PC-3 (cell line): ENCODE measurements at regions not wholly inside any gene's neighbourhood (a gene's known extent, or its start where the extent isn't known, plus 50 kb on each side); places are given as distances from the start of the nearest gene placed in this dataset.

Source experiments
- ATAC-seq: fragments of 200-7000 bp; cut with Tn5 transposase; 2 replicates; pipeline ENCODE4 v1.9.1; 2020; ENCODE audit warnings: mild to moderate bottlenecking, moderate library complexity
- BruUV-seq: library from RNA; stranded (reverse); fragments of 400-500 nt; replicated peaks from 2 replicates; lab custom pipeline; 2021; lab: Mats Ljungman, UMichigan
- CTCF ChIA-PET: fragments of 300-600 bp; sonication (Branson Sonifier 250); formaldehyde crosslinking; loops from one replicate; lab custom pipeline; 2022; ENCODE audit warnings: antibody characterized with exemption; lab: Charles Lee
- POLR2A ChIA-PET: fragments of 300-600 bp; sonication (Branson Sonifier 250); formaldehyde crosslinking; loops from one replicate; lab custom pipeline; 2022; ENCODE audit warnings: antibody characterized with exemption; ENCODE audit not compliant: unreplicated experiment; lab: Charles Lee
- DNase-seq: peaks from one replicate; pipeline ENCODE4 v3.0.0-alpha.2; 2015
- H2AFZ ChIP-seq: fragments of 300-600 bp; sonication (generic); 2 replicates; pipeline ENCODE4 v1.6.0; 2016; ENCODE audit warnings: antibody characterized with exemption, low read length
- H3F3A ChIP-seq: fragments of 300-600 bp; sonication (generic); one replicate; pipeline ENCODE4 v1.6.0; 2017; ENCODE audit warnings: antibody characterized with exemption, low read length, control low read depth, mild to moderate bottlenecking; ENCODE audit not compliant: unreplicated experiment
- H3K27ac ChIP-seq: fragments of 300-600 bp; sonication (generic); 2 replicates; pipeline ENCODE4 v1.5.1; 2016; ENCODE audit warnings: mild to moderate bottlenecking, low read length
- H3K27me3 ChIP-seq: fragments of 300-600 bp; sonication (generic); 2 replicates; pipeline ENCODE4 v1.6.1; 2016; ENCODE audit warnings: low read length, mixed read lengths
- H3K36me3 ChIP-seq: fragments of 300-600 bp; sonication (generic); 2 replicates; pipeline ENCODE4 v1.6.1; 2016; ENCODE audit warnings: low read depth, mixed run types, low read length, mixed read lengths
- H3K4me1 ChIP-seq: fragments of 300-600 bp; sonication (generic); 2 replicates; pipeline ENCODE4 v1.5.1; 2016; ENCODE audit warnings: low read length; ENCODE audit not compliant: insufficient read depth
- H3K4me2 ChIP-seq: fragments of 300-600 bp; sonication (generic); 2 replicates; pipeline ENCODE4 v1.6.0; 2016; ENCODE audit warnings: low read length
- H3K4me3 ChIP-seq: fragments of 300-600 bp; sonication (generic); 2 replicates; pipeline ENCODE4 v1.5.1; 2016; ENCODE audit warnings: mild to moderate bottlenecking, low read length, mixed read lengths
- H3K79me2 ChIP-seq: fragments of 300-600 bp; sonication (generic); 2 replicates; pipeline ENCODE4 v1.6.1; 2017; ENCODE audit warnings: low read length, mixed read lengths
- H3K9ac ChIP-seq: fragments of 300-600 bp; sonication (generic); 2 replicates; pipeline ENCODE4 v1.6.0; 2016; ENCODE audit warnings: mild to moderate bottlenecking, low read length
- H3K9me2 ChIP-seq: fragments of 300-600 bp; sonication (generic); replicated peaks from 2 replicates; pipeline ENCODE4 v1.6.1; 2016; ENCODE audit warnings: mixed run types, low read length, mixed read lengths
- H3K9me3 ChIP-seq: fragments of 300-600 bp; sonication (generic); 2 replicates; pipeline ENCODE4 v1.6.1; 2016; ENCODE audit warnings: low read length, mixed read lengths
- H4K20me1 ChIP-seq: fragments of 300-600 bp; sonication (generic); 2 replicates; pipeline ENCODE4 v1.6.1; 2016; ENCODE audit warnings: low read length, mixed read lengths
- CTCF ChIP-seq: fragments of 300-600 bp; sonication (generic); conservative IDR thresholded peaks from 2 replicates; pipeline ENCODE4 v1.5.1; 2017; ENCODE audit warnings: antibody characterized with exemption, low read depth, mild to moderate bottlenecking, low read length
- EZH2 ChIP-seq: fragments of 300-600 bp; sonication (generic); IDR thresholded peaks from one replicate; pipeline ENCODE4 v1.6.1; 2017; ENCODE audit warnings: antibody characterized with exemption, mild to moderate bottlenecking, low read length; ENCODE audit not compliant: unreplicated experiment
- EZH2phosphoT487 ChIP-seq: fragments of 300-600 bp; sonication (generic); IDR thresholded peaks from 2 replicates; pipeline ENCODE4 v1.6.1; 2018; ENCODE audit warnings: mild to moderate bottlenecking, antibody characterized with exemption, low read length, borderline replicate concordance
- intact Hi-C: fragments of 100-400 bp; cut with micrococcal nuclease; formaldehyde crosslinking; loops from 2 replicates; pipeline ENCODE4 v1.9.0; 2023

- Histone ChIP-seq H4K20me1 (no peaks in the 10 kb centered on the region), H3K79me2 (no peaks in the 10 kb centered on the region), H3K9me2 (no peaks in the 10 kb centered on the region), H3K27ac (no peak overlapping the region), H3K36me3 (no peaks in the 10 kb centered on the region), H3K4me2 (no peak overlapping the region), H3K4me1 (no peaks in the 10 kb centered on the region), H3K4me3 (no peak overlapping the region), H3K9ac (no peak overlapping the region), H3K9me3 (no peaks in the 10 kb centered on the region), H2AFZ (no peak overlapping the region), H3K27me3 (no peaks in the 10 kb centered on the region), H3F3A (no peaks in the 10 kb centered on the region)
- POLR2A ChIA-PET, result no interaction called here
- TF ChIP-seq CTCF (peak; percentile 19; the same call in 1 of the 2 replicates), EZH2 (no peak), EZH2phosphoT487 (no peak)
- intact Hi-C loops, result no loop called here
- CTCF ChIA-PET, result no interaction called here
- BruUV-seq, result no TSS peak
- DNase-seq, result no peak
- no peak for ATAC-seq
Observed at GRCh38 chr2:17148407-17149145, 369.7 kb downstream of the RAD51AP2 start.

GRCh38 chr2:17146358-17146757 lies 371.9 kb downstream of the RAD51AP2 start:
- Histone ChIP-seq H3K9me2 (no peaks in the 10 kb centered on the region), H3K36me3 (no peaks in the 10 kb centered on the region), H3K27ac (no peak overlapping the region), H3F3A (no peaks in the 10 kb centered on the region), H3K4me1 (no peaks in the 10 kb centered on the region), H3K4me3 (no peak overlapping the region), H4K20me1 (no peaks in the 10 kb centered on the region), H3K9me3 (no peaks in the 10 kb centered on the region), H3K79me2 (no peaks in the 10 kb centered on the region), H2AFZ (no peak overlapping the region), H3K4me2 (no peak overlapping the region), H3K27me3 (no peaks in the 10 kb centered on the region), H3K9ac (no peak overlapping the region)
- ChIA-PET POLR2A (no interaction called here), CTCF (no interaction called here)
- no TSS peak for BruUV-seq
- intact Hi-C loops, result no loop called here
- no peak for DNase-seq
- TF ChIP-seq EZH2phosphoT487, result no peak
- TF ChIP-seq EZH2, result no peak
- TF ChIP-seq CTCF, result no peak
- ATAC-seq, result no peak

GRCh38 chr2:17136877-17137276 lies 381.4 kb downstream of the RAD51AP2 start:
- Histone ChIP-seq H3K36me3 (no peaks in the 10 kb centered on the region), H3K27ac (no peak overlapping the region), H3K4me3 (no peak overlapping the region), H3K4me1 (no peaks in the 10 kb centered on the region), H3K4me2 (no peak overlapping the region), H3F3A (no peaks in the 10 kb centered on the region), H2AFZ (no peak overlapping the region), H3K9ac (no peak overlapping the region), H3K9me3 (0 out of 2 replicates have a peak, but pooled peaks cover 4% of the 10 kb centered on the region), H3K9me2 (no peaks in the 10 kb centered on the region), H3K79me2 (no peaks in the 10 kb centered on the region), H3K27me3 (no peaks in the 10 kb centered on the region), H4K20me1 (no peaks in the 10 kb centered on the region)
- intact Hi-C loops, result no loop called here
- BruUV-seq, result no TSS peak
- ChIA-PET CTCF (no interaction called here), POLR2A (no interaction called here)
- ATAC-seq, result no peak
- TF ChIP-seq CTCF, result no peak
- TF ChIP-seq EZH2, result no peak
- TF ChIP-seq EZH2phosphoT487, result no peak
- DNase-seq, result no peak
